ENCODE measurements at regions not wholly inside any gene's neighbourhood (a gene's known extent, or its start where the extent isn't known, plus 50 kb on each side); places are given as distances from the start of the nearest gene placed in this dataset.

GRCh38 chr21:43360441-43361126, 66.3 kb downstream of the SIK1 start (continued):
- TF ChIP-seq RBBP5 (IDR thresholded peaks at IDR 0.05; ENCODE audit: borderline replicate concordance, low read depth, low read length), result no peak
- no peak for TF ChIP-seq HDAC6 (IDR thresholded peaks at IDR 0.05; ENCODE audit: low read depth, low read length)

All from H1 (cell line).